SK-N-SH (cell line): ENCODE measurements at regions not wholly inside any gene's neighbourhood (a gene's known extent, or its start where the extent isn't known, plus 50 kb on each side); places are given as distances from the start of the nearest gene placed in this dataset.

Source experiments
- CTCF ChIA-PET: fragments of 300-600, 350-600 bp; formaldehyde crosslinking; extraction: SDS; loops from one replicate; lab custom pipeline; 2021; lab: Yijun Ruan, JAX
- POLR2A ChIA-PET: fragments of 350-600 bp; sonication (Branson Sonifier 250); formaldehyde crosslinking; extraction: SDS; loops from one replicate; lab custom pipeline; 2020; ENCODE audit warnings: antibody characterized with exemption, inconsistent platforms; lab: Yijun Ruan, JAX
- DNase-seq: peaks from one replicate; pipeline ENCODE4 v3.0.0; 2012
- H2AFZ ChIP-seq: fragments of 200-600 bp; sonication (generic); 2 replicates; pipeline ENCODE4 v1.8.1; 2016; ENCODE audit warnings: antibody characterized with exemption, mild to moderate bottlenecking, low read depth
- H3F3A ChIP-seq: fragments of 200-600 bp; sonication (generic); replicated peaks from 2 replicates; pipeline ENCODE3; 2016; ENCODE audit warnings: antibody characterized with exemption, mild to moderate bottlenecking; ENCODE audit not compliant: insufficient read depth
- H3K27ac ChIP-seq, 2 experiments: fragments of 200-500 bp in 1 of 2; fragments of 200-600 bp in 1 of 2; sonication (Bioruptor generic) in 1 of 2; sonication (generic), shearing (Covaris generic) in 1 of 2; 2 replicates each; pipeline versions ENCODE4 v1.5.1 to v1.6.1; 2014 to 2016; ENCODE audit warnings: low read depth in 2 of 2, inconsistent platforms in 1 of 2, low read length in 1 of 2, mild to moderate bottlenecking in 1 of 2, mixed read lengths in 1 of 2
- H3K27me3 ChIP-seq: fragments of 200-600 bp; sonication (generic), shearing (Covaris generic); 2 replicates; pipeline ENCODE4 v1.6.1; 2016; ENCODE audit warnings: mixed run types; ENCODE audit not compliant: insufficient read depth
- H3K36me3 ChIP-seq, 2 experiments: fragments of 200-500 bp in 1 of 2; fragments of 200-600 bp in 1 of 2; sonication (Bioruptor generic) in 1 of 2; sonication (generic) in 1 of 2; replicated peaks in 1 of 2; 2 replicates each; pipeline versions ENCODE3 to v1.5.1; 2014 to 2016; ENCODE audit warnings: low read length in 1 of 2, mild to moderate bottlenecking in 1 of 2; ENCODE audit not compliant: insufficient read depth in 2 of 2, control insufficient read depth in 1 of 2
- H3K4me1 ChIP-seq, 2 experiments: fragments of 200-500 bp in 1 of 2; fragments of 200-600 bp in 1 of 2; sonication (Bioruptor generic) in 1 of 2; sonication (generic), shearing (Covaris generic) in 1 of 2; 2 replicates each; pipeline versions ENCODE4 v1.5.1 to v1.6.1; 2014 to 2016; ENCODE audit warnings: low read depth in 1 of 2, low read length in 1 of 2, mixed run types in 1 of 2; ENCODE audit not compliant: insufficient read depth in 2 of 2, control insufficient read depth in 1 of 2
- H3K4me2 ChIP-seq: fragments of 200-600 bp; sonication (generic), shearing (Covaris generic); 2 replicates; pipeline ENCODE4 v1.6.1; 2017; ENCODE audit warnings: mixed run types
- H3K4me3 ChIP-seq, 2 experiments: fragments of 200-500 bp in 1 of 2; fragments of 200-600 bp in 1 of 2; sonication (Bioruptor generic) in 1 of 2; sonication (generic), shearing (Covaris generic) in 1 of 2; 2 replicates each; pipeline versions ENCODE4 v1.5.1 to v1.8.1; 2014 to 2016; ENCODE audit warnings: low read depth in 2 of 2, inconsistent platforms in 1 of 2, low read length in 1 of 2, mild to moderate bottlenecking in 1 of 2, mixed read lengths in 1 of 2, moderate library complexity in 1 of 2
- H3K79me2 ChIP-seq: fragments of 200-600 bp; sonication (generic); 2 replicates; pipeline ENCODE4 v1.8.1; 2017; ENCODE audit warnings: mild to moderate bottlenecking; ENCODE audit not compliant: insufficient read depth
- H3K9ac ChIP-seq: fragments of 200-600 bp; sonication (generic); 2 replicates; pipeline ENCODE4 v1.6.1; 2017; ENCODE audit warnings: mixed run types
- H3K9me2 ChIP-seq: fragments of 200-600 bp; sonication (generic); 2 replicates; pipeline ENCODE4 v1.6.1; 2017; ENCODE audit warnings: mixed run types
- H3K9me3 ChIP-seq: fragments of 200-600 bp; sonication (generic); 2 replicates; pipeline ENCODE4 v1.6.1; 2017; ENCODE audit warnings: mixed run types, mild to moderate bottlenecking, moderate library complexity
- H4K20me1 ChIP-seq: fragments of 200-600 bp; sonication (generic); 2 replicates; pipeline ENCODE4 v1.6.1; 2017; ENCODE audit warnings: mild to moderate bottlenecking, mixed run types; ENCODE audit not compliant: insufficient read depth
- ELF1 ChIP-seq: IDR thresholded peaks from 2 replicates; pipeline ENCODE4 v1.4.0; 2012
- FOXJ3 ChIP-seq: sonication (generic); formaldehyde crosslinking; IDR thresholded peaks from 2 replicates; pipeline ENCODE4 v1.5.1; 2020; ENCODE audit warnings: mild to moderate bottlenecking, missing genetic modification reagents
- FOXM1 ChIP-seq: IDR thresholded peaks from 2 replicates; pipeline ENCODE4 v1.4.0; 2012; ENCODE audit warnings: low read depth, mild to moderate bottlenecking
- MEF2A ChIP-seq: IDR thresholded peaks from 2 replicates; pipeline ENCODE4 v1.4.0; 2012; ENCODE audit warnings: low read depth, borderline replicate concordance
- NRF1 ChIP-seq: IDR thresholded peaks from 2 replicates; pipeline ENCODE4 v1.6.1; 2012; ENCODE audit warnings: low read depth, mild to moderate bottlenecking, low read length
- PBX3 ChIP-seq: IDR thresholded peaks from 2 replicates; pipeline ENCODE4; 2012
- POLR2AphosphoS5 ChIP-seq: IDR thresholded peaks from 2 replicates; pipeline ENCODE4 v1.6.1; 2012; ENCODE audit warnings: low read depth, low read length
- REST ChIP-seq: IDR thresholded peaks from 2 replicates; pipeline ENCODE4 v1.6.1; 2012; ENCODE audit warnings: mild to moderate bottlenecking, low read depth, low read length, moderate library complexity
- RFX5 ChIP-seq: IDR thresholded peaks from 2 replicates; pipeline ENCODE4 v1.6.1; 2012; ENCODE audit warnings: mild to moderate bottlenecking, improper control_type of control experiment, low read length
- RXRA ChIP-seq: IDR thresholded peaks from 2 replicates; pipeline ENCODE4 v1.4.0; 2012; ENCODE audit warnings: low read depth, mild to moderate bottlenecking, borderline replicate concordance
- SIN3A ChIP-seq: IDR thresholded peaks from 2 replicates; pipeline ENCODE4 v1.6.1; 2012; ENCODE audit warnings: low read depth, mild to moderate bottlenecking, low read length, moderate library complexity, borderline replicate concordance
- WGBS: methylation state at CpG from one replicate; pipeline ENCODE4 v1.1.6; 2017; ENCODE audit warnings: low lambda C conversion rate; 5-methylcytosine and 5-hydroxymethylcytosine counted together
- TF ChIP-seq, protein P1 (sequence below): IDR thresholded peaks from 2 replicates; pipeline ENCODE4 v1.4.0; 2012; ENCODE audit warnings: low read depth
- TF ChIP-seq, protein P2 (sequence below): IDR thresholded peaks from 2 replicates; pipeline ENCODE4 v1.4.0; 2012; ENCODE audit warnings: low read depth, borderline replicate concordance

- TF ChIP-seq, protein P1, sequence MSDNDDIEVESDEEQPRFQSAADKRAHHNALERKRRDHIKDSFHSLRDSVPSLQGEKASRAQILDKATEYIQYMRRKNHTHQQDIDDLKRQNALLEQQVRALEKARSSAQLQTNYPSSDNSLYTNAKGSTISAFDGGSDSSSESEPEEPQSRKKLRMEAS, result no peak
- TF ChIP-seq SIN3A, result no peak
Observed at GRCh38 chr16:64217789-64218535, 903.9 kb downstream of the CDH11 start (continued).

DNA sequence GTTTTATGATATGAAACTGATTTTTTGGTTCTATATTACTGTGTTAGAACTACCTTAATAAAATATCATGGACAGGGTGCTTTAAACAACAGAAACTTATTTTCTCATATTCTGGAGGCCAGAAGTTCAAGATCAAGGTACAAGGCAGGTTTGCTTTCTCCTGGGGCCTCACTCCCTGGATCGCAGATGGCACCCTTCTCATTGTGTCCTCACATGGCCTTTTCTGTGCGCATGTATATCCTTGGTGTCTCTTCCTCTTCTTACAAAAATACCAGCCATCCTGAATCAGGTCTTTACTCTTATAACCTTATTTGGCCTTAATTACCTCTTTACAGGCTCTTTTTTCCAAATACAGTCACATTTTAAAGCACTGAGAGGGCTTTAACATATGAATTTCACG lies 906.1 kb downstream of the CDH11 start:
- Histone ChIP-seq H3K4me2 (no peak overlapping the region), H3K79me2 (no peaks in the 10 kb centered on the region)
- CTCF ChIA-PET, result no interaction called here

More for the DNA sequence above, 906.1 kb downstream of the CDH11 start:
- H3K4me3 ChIP-seq, result no peak overlapping the region
- POLR2A ChIA-PET, result no interaction called here
- 78% methylated on average over 3 of the region's 3 CpGs for WGBS
- H3K27ac ChIP-seq, result no peak overlapping the region
- no peaks in the 10 kb centered on the region for H3K4me1 ChIP-seq
- H2AFZ ChIP-seq, result no peak overlapping the region
- TF ChIP-seq MEF2A (no peak), FOXM1 (no peak), RXRA (no peak), FOXJ3 (CRISPR knock-in tag) (no peak), PBX3 (no peak), POLR2AphosphoS5 (no peak), RFX5 (no peak), ELF1 (no peak), NRF1 (no peak), REST (no peak)
- TF ChIP-seq, protein P2, sequence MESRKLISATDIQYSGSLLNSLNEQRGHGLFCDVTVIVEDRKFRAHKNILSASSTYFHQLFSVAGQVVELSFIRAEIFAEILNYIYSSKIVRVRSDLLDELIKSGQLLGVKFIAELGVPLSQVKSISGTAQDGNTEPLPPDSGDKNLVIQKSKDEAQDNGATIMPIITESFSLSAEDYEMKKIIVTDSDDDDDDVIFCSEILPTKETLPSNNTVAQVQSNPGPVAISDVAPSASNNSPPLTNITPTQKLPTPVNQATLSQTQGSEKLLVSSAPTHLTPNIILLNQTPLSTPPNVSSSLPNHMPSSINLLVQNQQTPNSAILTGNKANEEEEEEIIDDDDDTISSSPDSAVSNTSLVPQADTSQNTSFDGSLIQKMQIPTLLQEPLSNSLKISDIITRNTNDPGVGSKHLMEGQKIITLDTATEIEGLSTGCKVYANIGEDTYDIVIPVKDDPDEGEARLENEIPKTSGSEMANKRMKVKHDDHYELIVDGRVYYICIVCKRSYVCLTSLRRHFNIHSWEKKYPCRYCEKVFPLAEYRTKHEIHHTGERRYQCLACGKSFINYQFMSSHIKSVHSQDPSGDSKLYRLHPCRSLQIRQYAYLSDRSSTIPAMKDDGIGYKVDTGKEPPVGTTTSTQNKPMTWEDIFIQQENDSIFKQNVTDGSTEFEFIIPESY, result no peak
- TF ChIP-seq, protein P1, result no peak
- no peaks in the 10 kb centered on the region for H3K36me3 ChIP-seq
- no peaks in the 10 kb centered on the region for H4K20me1 ChIP-seq
- DNase-seq, result no peak
- no peaks in the 10 kb centered on the region for H3K27me3 ChIP-seq
- H3F3A ChIP-seq, result no peaks in the 10 kb centered on the region
- no peak overlapping the region for H3K9ac ChIP-seq
- H3K9me3 ChIP-seq, result no peaks in the 10 kb centered on the region
- H3K9me2 ChIP-seq, result no peaks in the 10 kb centered on the region
